ENCODE measurements at regions not wholly inside any gene's neighbourhood (a gene's known extent, or its start where the extent isn't known, plus 50 kb on each side); places are given as distances from the start of the nearest gene placed in this dataset.
"Not testable (repeated sequence)": the region's sequence is repeated elsewhere in the genome, so short reads cannot be mapped to it uniquely, and the experiment has no call there.

GRCh38 chr15:88965097-88965496 is 51.9 kb upstream of the MFGE8 start:
- H3K36me3 Mint-ChIP-seq (ENCODE audit: low read depth); H3K27me3 Mint-ChIP-seq (ENCODE audit: low read depth); DNase-seq (ENCODE audit: low spot score); intact Hi-C loops (cut with micrococcal nuclease); H3K4me1 Mint-ChIP-seq (ENCODE audit: low read depth); H3K27ac Mint-ChIP-seq; H3K4me3 Mint-ChIP-seq (ENCODE audit: low read depth): not testable (repeated sequence)
- H3K9me3 Mint-ChIP-seq: peaks cover 29% of the 10 kb centered on the region

- Mint-ChIP-seq H3K4me3 (ENCODE audit: low read depth) (no peak overlapping the region), H3K36me3 (ENCODE audit: low read depth) (no peaks in the 10 kb centered on the region), H3K27me3 (ENCODE audit: low read depth) (no peaks in the 10 kb centered on the region), H3K4me1 (ENCODE audit: low read depth) (peaks cover 3% of the 10 kb centered on the region), H3K27ac (no peak overlapping the region), H3K9me3 (peaks cover 34% of the 10 kb centered on the region)
- intact Hi-C loops (cut with micrococcal nuclease): no loop called here
- no peak for DNase-seq (ENCODE audit: low spot score)
Observed at GRCh38 chr15:88970232-88970631, 57.1 kb upstream of the MFGE8 start.

- H3K9me3 Mint-ChIP-seq: peaks cover 16% of the 10 kb centered on the region
- no peaks in the 10 kb centered on the region for H3K36me3 Mint-ChIP-seq (ENCODE audit: low read depth)
- peaks cover 3% of the 10 kb centered on the region for H3K4me1 Mint-ChIP-seq (ENCODE audit: low read depth)
- no peak overlapping the region for H3K4me3 Mint-ChIP-seq (ENCODE audit: low read depth)
- DNase-seq (ENCODE audit: low spot score): no peak
- no peak overlapping the region for H3K27ac Mint-ChIP-seq
- intact Hi-C loops (cut with micrococcal nuclease): no loop called here
- peaks cover 2% of the 10 kb centered on the region for H3K27me3 Mint-ChIP-seq (ENCODE audit: low read depth)
Observed at GRCh38 chr15:88974392-88974791, 61.2 kb upstream of the MFGE8 start.

GRCh38 chr15:88975891-88976290 is 62.7 kb upstream of the MFGE8 start:
- Mint-ChIP-seq H3K27me3 (ENCODE audit: low read depth) (peaks cover 2% of the 10 kb centered on the region), H3K4me3 (ENCODE audit: low read depth) (no peak overlapping the region), H3K36me3 (ENCODE audit: low read depth) (no peaks in the 10 kb centered on the region), H3K9me3 (peaks cover 4% of the 10 kb centered on the region), H3K4me1 (ENCODE audit: low read depth) (no peaks in the 10 kb centered on the region), H3K27ac (no peak overlapping the region)
- intact Hi-C loops (cut with micrococcal nuclease): no loop called here
- DNase-seq (ENCODE audit: low spot score): no peak

- Mint-ChIP-seq H3K27ac (no peak overlapping the region), H3K36me3 (ENCODE audit: low read depth) (no peaks in the 10 kb centered on the region), H3K9me3 (peaks cover 4% of the 10 kb centered on the region), H3K27me3 (ENCODE audit: low read depth) (peaks cover 2% of the 10 kb centered on the region), H3K4me1 (ENCODE audit: low read depth) (no peaks in the 10 kb centered on the region), H3K4me3 (ENCODE audit: low read depth) (no peak overlapping the region)
- DNase-seq (ENCODE audit: low spot score): no peak
- intact Hi-C loops (cut with micrococcal nuclease): no loop called here
Observed at GRCh38 chr15:88976656-88977055, 63.5 kb upstream of the MFGE8 start.

GRCh38 chr15:88979674-88980073 is 66.5 kb upstream of the MFGE8 start:
- H3K36me3 Mint-ChIP-seq (ENCODE audit: low read depth): no peaks in the 10 kb centered on the region
- no peaks in the 10 kb centered on the region for H3K4me1 Mint-ChIP-seq (ENCODE audit: low read depth)
- H3K4me3 Mint-ChIP-seq (ENCODE audit: low read depth): no peak overlapping the region
- peaks cover 2% of the 10 kb centered on the region for H3K27me3 Mint-ChIP-seq (ENCODE audit: low read depth)
- H3K9me3 Mint-ChIP-seq: no peaks in the 10 kb centered on the region
- DNase-seq (ENCODE audit: low spot score): no peak
- H3K27ac Mint-ChIP-seq: no peak overlapping the region
- intact Hi-C loops (cut with micrococcal nuclease): no loop called here

- Mint-ChIP-seq H3K27ac (no peak overlapping the region), H3K4me1 (ENCODE audit: low read depth) (no peaks in the 10 kb centered on the region), H3K27me3 (ENCODE audit: low read depth) (peaks cover 2% of the 10 kb centered on the region), H3K9me3 (no peaks in the 10 kb centered on the region), H3K36me3 (ENCODE audit: low read depth) (no peaks in the 10 kb centered on the region), H3K4me3 (ENCODE audit: low read depth) (no peak overlapping the region)
- intact Hi-C loops (cut with micrococcal nuclease): no loop called here
- DNase-seq (ENCODE audit: low spot score): no peak
Observed at GRCh38 chr15:88980498-88980897, 67.3 kb upstream of the MFGE8 start.

GRCh38 chr15:88981244-88982215 is 68.4 kb upstream of the MFGE8 start:
- Mint-ChIP-seq H3K27ac (no peak overlapping the region), H3K9me3 (no peaks in the 10 kb centered on the region), H3K36me3 (ENCODE audit: low read depth) (no peaks in the 10 kb centered on the region), H3K4me1 (ENCODE audit: low read depth) (no peaks in the 10 kb centered on the region), H3K27me3 (ENCODE audit: low read depth) (peaks cover under 1% of the 10 kb centered on the region), H3K4me3 (ENCODE audit: low read depth) (no peak overlapping the region)
- intact Hi-C loops (cut with micrococcal nuclease): no loop called here
- no peak for DNase-seq (ENCODE audit: low spot score)

- DNase-seq (ENCODE audit: low spot score): no peak
- H3K27ac Mint-ChIP-seq: no peak overlapping the region
- H3K36me3 Mint-ChIP-seq (ENCODE audit: low read depth): no peaks in the 10 kb centered on the region
- H3K9me3 Mint-ChIP-seq: no peaks in the 10 kb centered on the region
- H3K4me1 Mint-ChIP-seq (ENCODE audit: low read depth): no peaks in the 10 kb centered on the region
- intact Hi-C loops (cut with micrococcal nuclease): no loop called here
- H3K4me3 Mint-ChIP-seq (ENCODE audit: low read depth): no peak overlapping the region
- no peaks in the 10 kb centered on the region for H3K27me3 Mint-ChIP-seq (ENCODE audit: low read depth)
Observed at GRCh38 chr15:88982304-88982945, 69.2 kb upstream of the MFGE8 start.

- Mint-ChIP-seq H3K36me3 (ENCODE audit: low read depth) (no peaks in the 10 kb centered on the region), H3K27ac (no peak overlapping the region), H3K27me3 (ENCODE audit: low read depth) (no peaks in the 10 kb centered on the region), H3K9me3 (no peaks in the 10 kb centered on the region), H3K4me1 (ENCODE audit: low read depth) (no peaks in the 10 kb centered on the region), H3K4me3 (ENCODE audit: low read depth) (no peak overlapping the region)
- intact Hi-C loops (cut with micrococcal nuclease): no loop called here
- DNase-seq (ENCODE audit: low spot score): no peak
Observed at GRCh38 chr15:88982946-88983342, 69.8 kb upstream of the MFGE8 start.

- intact Hi-C loops (cut with micrococcal nuclease): no loop called here
- Mint-ChIP-seq H3K27ac (no peak overlapping the region), H3K4me1 (ENCODE audit: low read depth) (no peaks in the 10 kb centered on the region)
Observed at GRCh38 chr15:88983861-88984429, 70.8 kb upstream of the MFGE8 start.

GRCh38 chr15:88985547-88986393 is 72.6 kb upstream of the MFGE8 start:
- no peaks in the 10 kb centered on the region for H3K4me1 Mint-ChIP-seq (ENCODE audit: low read depth)
- DNase-seq (ENCODE audit: low spot score): no peak
- no peaks in the 10 kb centered on the region for H3K27me3 Mint-ChIP-seq (ENCODE audit: low read depth)
- intact Hi-C loops (cut with micrococcal nuclease): no loop called here
- H3K27ac Mint-ChIP-seq: no peak overlapping the region
- H3K4me3 Mint-ChIP-seq (ENCODE audit: low read depth): no peak overlapping the region
- H3K36me3 Mint-ChIP-seq (ENCODE audit: low read depth): no peaks in the 10 kb centered on the region
- no peaks in the 10 kb centered on the region for H3K9me3 Mint-ChIP-seq

More at GRCh38 chr15:88983861-88984429, 70.8 kb upstream of the MFGE8 start:
- Mint-ChIP-seq H3K36me3 (ENCODE audit: low read depth) (no peaks in the 10 kb centered on the region), H3K27me3 (ENCODE audit: low read depth) (no peaks in the 10 kb centered on the region), H3K4me3 (ENCODE audit: low read depth) (no peak overlapping the region), H3K9me3 (no peaks in the 10 kb centered on the region)
- no peak for DNase-seq (ENCODE audit: low spot score)
